ENCODE measurements at regions not wholly inside any gene's neighbourhood (a gene's known extent, or its start where the extent isn't known, plus 50 kb on each side); places are given as distances from the start of the nearest gene placed in this dataset.

- POLR2A ChIA-PET, result no interaction called here
- no peak overlapping the region for H2AFZ ChIP-seq (ENCODE audit: low read depth, low read length)
- no peak overlapping the region for H3K4me3 ChIP-seq (replicated peaks in 1 of 3; ENCODE audit: insufficient read depth in 1 of 3, low read depth in 1 of 3, low read length in 3 of 3)
- DNase-seq (ENCODE audit: low read depth, low spot score) (no peak), FAIRE-seq (no peak)
- CTCF ChIA-PET, result no interaction called here
- H3K79me2 ChIP-seq (ENCODE audit: control insufficient read depth, insufficient read depth, low read length), result no peaks in the 10 kb centered on the region
- no peak overlapping the region for H3K9ac ChIP-seq (replicated peaks; ENCODE audit: extremely low read depth, insufficient read depth, low read length)
- no TSS peak for BruUV-seq (replicated peaks)
- TF ChIP-seq CTCF (IDR thresholded peaks at IDR 0.05; ENCODE audit: extremely low read depth in 1 of 2, insufficient read depth in 1 of 2, low read depth in 1 of 2, low read length in 2 of 2), result no peak
- H3K4me1 ChIP-seq (ENCODE audit: control insufficient read depth, extremely low read depth, insufficient read depth, low read length), result peaks cover 20% of the 10 kb centered on the region
- no peaks in the 10 kb centered on the region for H3K9me1 ChIP-seq (replicated peaks; ENCODE audit: control insufficient read depth, extremely low read depth, insufficient read depth, low read length)
- dilution Hi-C loops (cut with MboI; ENCODE audit: extremely low pct_ligation_motif_present, low sequenced_read_pairs) (no loop called here), intact Hi-C loops (cut with micrococcal nuclease) (no loop called here)
- no peaks in the 10 kb centered on the region for H4K20me1 ChIP-seq (replicated peaks; ENCODE audit: control insufficient read depth, extremely low read depth, insufficient read depth, low read length)
- H3K4me2 ChIP-seq (ENCODE audit: insufficient read depth, low read length), result no peak overlapping the region
- H3K36me3 ChIP-seq (ENCODE audit: control insufficient read depth in 2 of 2, extremely low read depth in 1 of 2, insufficient read depth in 2 of 2, low read length in 2 of 2), result no peaks in the 10 kb centered on the region
- no peak overlapping the region for H3K27ac ChIP-seq (ENCODE audit: insufficient read depth, low read depth, low read length)
- no peaks in the 10 kb centered on the region for H3K27me3 ChIP-seq (ENCODE audit: control insufficient read depth in 2 of 2, insufficient read depth in 2 of 2, low read length in 2 of 2)
- no peaks in the 10 kb centered on the region for H3K9me3 ChIP-seq (replicated peaks; ENCODE audit: control insufficient read depth, insufficient read depth, low read length)
Observed at GRCh38 chr2:42907835-42908234, 115.5 kb upstream of the HAAO start.

DNA sequence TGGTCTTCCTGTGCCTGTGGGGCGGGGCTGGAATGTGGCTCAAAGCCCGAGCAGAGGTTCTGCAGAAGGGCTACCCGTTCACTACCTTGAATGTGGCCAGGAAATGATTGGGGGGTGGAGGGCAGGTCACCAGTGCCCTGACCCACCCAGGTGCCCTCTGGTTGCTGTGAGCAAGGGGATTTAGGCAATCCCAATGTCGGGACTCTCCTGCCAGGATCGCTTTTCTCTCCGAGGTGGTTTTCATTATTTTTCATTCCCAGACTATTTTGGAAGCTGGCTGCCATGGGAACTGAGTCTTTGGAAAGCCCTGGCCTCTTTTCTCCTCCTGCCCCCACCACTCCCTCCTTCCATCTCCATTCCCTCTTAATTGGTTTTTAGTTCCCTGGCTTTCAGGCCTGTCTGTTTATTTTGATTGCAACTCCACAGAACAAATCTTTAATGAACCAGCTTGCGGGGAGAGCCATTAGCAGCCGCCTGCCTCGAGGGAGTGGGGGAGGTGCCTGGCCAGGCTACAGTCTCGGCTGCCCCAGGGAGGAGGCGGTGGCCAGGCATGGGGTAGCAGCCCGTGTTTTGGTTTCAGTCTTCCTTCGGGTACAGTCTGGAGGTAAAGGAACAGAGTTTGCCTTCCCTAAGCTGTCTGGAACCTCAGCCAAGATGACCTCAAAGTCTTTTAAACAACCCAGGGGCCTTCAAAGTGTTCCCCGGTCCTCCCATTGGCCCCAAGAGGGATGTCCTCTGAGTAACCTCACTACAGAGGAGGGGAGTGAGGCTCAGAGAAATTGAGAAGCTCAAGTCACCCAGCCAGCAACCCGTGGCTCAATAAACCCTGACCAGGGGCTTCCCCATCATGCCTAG lies 114.4 kb upstream of the HAAO start:
- no TSS peak for BruUV-seq (replicated peaks)
- no peak overlapping the region for H3K9ac ChIP-seq (replicated peaks; ENCODE audit: extremely low read depth, insufficient read depth, low read length)
- TF ChIP-seq MAX (IDR thresholded peaks at IDR 0.05; ENCODE audit: insufficient read depth, insufficient read length) (no peak), EZH2 (IDR thresholded peaks at IDR 0.05; ENCODE audit: borderline replicate concordance, low read depth, low read length, severe bottlenecking) (no peak), GATA2 (IDR thresholded peaks at IDR 0.05; ENCODE audit: insufficient read depth, insufficient read length, low read depth, low read length) (no peak), POLR2A (IDR thresholded peaks at IDR 0.05; ENCODE audit: low read depth, low read length) (no peak), FOS (IDR thresholded peaks at IDR 0.05; ENCODE audit: borderline replicate concordance, insufficient read depth, low read length) (no peak)
- intact Hi-C loops (cut with micrococcal nuclease) (loop anchor here (1.0 kb wide), 1 partner anchor 47 kb away; no protein-coding TSS in a partner anchor), dilution Hi-C loops (cut with MboI; ENCODE audit: extremely low pct_ligation_motif_present, low sequenced_read_pairs) (no loop called here)
- H3K27me3 ChIP-seq (ENCODE audit: control insufficient read depth in 2 of 2, insufficient read depth in 2 of 2, low read length in 2 of 2), result no peaks in the 10 kb centered on the region
- H2AFZ ChIP-seq (ENCODE audit: low read depth, low read length), result peak overlapping the region; percentile 49
- no peaks in the 10 kb centered on the region for H3K79me2 ChIP-seq (ENCODE audit: control insufficient read depth, insufficient read depth, low read length)
- H3K27ac ChIP-seq (ENCODE audit: insufficient read depth, low read depth, low read length), result peak overlapping the region; percentile 4
- POLR2A ChIA-PET, result interaction anchor here (0.5 to 0.6 kb wide), 2 partner anchors 27 to 320 kb away, joined by 3 read pairs; partner anchors contain the start of gene ZFP36L2
- no peak overlapping the region for H3K4me2 ChIP-seq (ENCODE audit: insufficient read depth, low read length)
- H4K20me1 ChIP-seq (replicated peaks; ENCODE audit: control insufficient read depth, extremely low read depth, insufficient read depth, low read length), result no peaks in the 10 kb centered on the region
- H3K36me3 ChIP-seq (ENCODE audit: control insufficient read depth in 2 of 2, extremely low read depth in 1 of 2, insufficient read depth in 2 of 2, low read length in 2 of 2), result no peaks in the 10 kb centered on the region
- H3K4me1 ChIP-seq (ENCODE audit: control insufficient read depth, extremely low read depth, insufficient read depth, low read length), result peaks cover 17% of the 10 kb centered on the region
- no peak overlapping the region for H3K4me3 ChIP-seq (replicated peaks in 1 of 3; ENCODE audit: insufficient read depth in 1 of 3, low read depth in 1 of 3, low read length in 3 of 3)
- FAIRE-seq (peak; percentile 83), DNase-seq (ENCODE audit: low read depth, low spot score) (peak; percentile 62)
- CTCF ChIA-PET, result interaction anchor here (0.7 to 1.8 kb wide), 6 partner anchors 10 to 47 kb away, joined by 3 to 7 read pairs (median 4); no protein-coding TSS in a partner anchor
- no peaks in the 10 kb centered on the region for H3K9me3 ChIP-seq (replicated peaks; ENCODE audit: control insufficient read depth, insufficient read depth, low read length)
- no peaks in the 10 kb centered on the region for H3K9me1 ChIP-seq (replicated peaks; ENCODE audit: control insufficient read depth, extremely low read depth, insufficient read depth, low read length)

Data from endothelial cell of umbilical vein (primary cell).